PFSK-1 (cell line): ENCODE measurements at regions not wholly inside any gene's neighbourhood (a gene's known extent, or its start where the extent isn't known, plus 50 kb on each side); places are given as distances from the start of the nearest gene placed in this dataset.

Experiments
- POLR2AphosphoS5 ChIP-seq: IDR thresholded peaks from 2 replicates; pipeline ENCODE4 v1.6.1; 2012; ENCODE audit warnings: low read depth, mild to moderate bottlenecking, control low read depth, low read length, moderate library complexity
- REST ChIP-seq, 2 experiments: IDR thresholded peaks; 2 replicates each; pipeline versions ENCODE4 v1.6.1 to v1.8.0; 2011 to 2012; ENCODE audit warnings: low read depth in 2 of 2, low read length in 2 of 2, control low read depth in 1 of 2, inconsistent platforms in 1 of 2, mild to moderate bottlenecking in 1 of 2, moderate library complexity in 1 of 2; ENCODE audit not compliant: insufficient read depth in 1 of 2

GRCh38 chr3:181839916-181840297, 128.2 kb downstream of the SOX2 start:
- TF ChIP-seq POLR2AphosphoS5 (no peak), REST (IDR thresholded peaks at IDR 0.05; ENCODE audit: insufficient read depth in 1 of 2, low read depth in 2 of 2, low read length in 2 of 2) (no peak)
